AG04449 (cell line): ENCODE measurements at regions not wholly inside any gene's neighbourhood (a gene's known extent, or its start where the extent isn't known, plus 50 kb on each side); places are given as distances from the start of the nearest gene placed in this dataset.

ENCODE experiments used
- CTCF ChIA-PET: fragments of 350-600 bp; formaldehyde crosslinking; extraction: SDS; loops from one replicate; lab custom pipeline; 2021; ENCODE audit warnings: antibody characterized with exemption; lab: Yijun Ruan, JAX
- POLR2A ChIA-PET: fragments of 400-600, 350-600 bp; formaldehyde crosslinking; extraction: SDS; loops from one replicate; lab custom pipeline; 2020; ENCODE audit warnings: antibody characterized with exemption, inconsistent platforms; lab: Yijun Ruan, JAX
- DNase-seq: peaks from one replicate; pipeline ENCODE4 v3.0.0-alpha.2; 2010; ENCODE audit warnings: low read depth, low spot score
- H3K4me3 ChIP-seq: 2 replicates; pipeline ENCODE4 v1.5.1; 2011; ENCODE audit warnings: low read depth, mild to moderate bottlenecking, control low read depth, low read length
- CTCF ChIP-seq: IDR thresholded peaks from one replicate; pipeline ENCODE4 v1.5.1; 2011; ENCODE audit warnings: mild to moderate bottlenecking, moderate library complexity, low read length, control low read depth, inconsistent platforms; ENCODE audit not compliant: insufficient read depth; ENCODE audit errors: missing control alignments

- TF ChIP-seq CTCF = no peak
- no peak for DNase-seq
- H3K4me3 ChIP-seq = no peak overlapping the region
- ChIA-PET CTCF (no interaction called here), POLR2A (no interaction called here)
These were observed 174.5 kb downstream of the SS18 start for GRCh38 chr18:25915907-25916306.

- ChIA-PET CTCF (no interaction called here), POLR2A (no interaction called here)
- no peak overlapping the region for H3K4me3 ChIP-seq
- no peak for DNase-seq
- TF ChIP-seq CTCF = no peak
These were observed 191.4 kb downstream of the SS18 start for GRCh38 chr18:25898965-25899364.

GRCh38 chr18:25896956-25897355, 193.5 kb downstream of the SS18 start:
- no peak overlapping the region for H3K4me3 ChIP-seq

GRCh38 chr18:25896178-25896780, 194.1 kb downstream of the SS18 start:
- TF ChIP-seq CTCF = peak; percentile 70
- CTCF ChIA-PET = interaction anchor here (0.8 to 1.3 kb wide), 9 partner anchors 11 to 1297 kb away, joined by 3 to 5 read pairs (median 4); no protein-coding TSS in a partner anchor
- no peak for DNase-seq
- POLR2A ChIA-PET = no interaction called here
- H3K4me3 ChIP-seq = no peak overlapping the region

More at GRCh38 chr18:25896956-25897355, 193.5 kb downstream of the SS18 start:
- POLR2A ChIA-PET = no interaction called here
- CTCF ChIA-PET = interaction anchor here (0.9 to 1.3 kb wide), 8 partner anchors 12 to 1297 kb away, joined by 3 to 5 read pairs (median 4); no protein-coding TSS in a partner anchor
- no peak for DNase-seq
- no peak for TF ChIP-seq CTCF

GRCh38 chr18:25895518-25895917, 194.9 kb downstream of the SS18 start:
- H3K4me3 ChIP-seq = no peak overlapping the region
- no peak for TF ChIP-seq CTCF
- DNase-seq = no peak
- ChIA-PET POLR2A (no interaction called here), CTCF (interaction anchor here (0.8 to 1.5 kb wide), 4 partner anchors 14 to 517 kb away, joined by 3 to 5 read pairs (median 4); no protein-coding TSS in a partner anchor)

GRCh38 chr18:25886283-25886682, 204.1 kb downstream of the SS18 start:
- no peak for DNase-seq
- TF ChIP-seq CTCF = no peak
- ChIA-PET POLR2A (no interaction called here), CTCF (interaction anchor here (0.8 kb wide), 1 partner anchor 20 kb away, joined by 3 read pairs; no protein-coding TSS in a partner anchor)
- H3K4me3 ChIP-seq = no peak overlapping the region
